Adrenal gland (tissue), 9 donors: ENCODE measurements at regions not wholly inside any gene's neighbourhood (a gene's known extent, or its start where the extent isn't known, plus 50 kb on each side); places are given as distances from the start of the nearest gene placed in this dataset.
A peak's percentile ranks its signal among the peaks of the same experiment; 100 is the strongest.

ENCODE experiments used
- DNase-seq, 7 donors: peaks; one replicate each; pipeline ENCODE4 v3.0.0-alpha.2; 2019 to 2020
- H3K27ac ChIP-seq, 5 donors: fragments of 200-600 bp; sonication (generic) in 4 of 5; 1 replicate in 3 of 5; 2 replicates in 2 of 5; pipeline versions ENCODE4 v1.5.1 to v1.8.0; 2016 to 2020; ENCODE audit warnings: mild to moderate bottlenecking in 1 of 5
- H3K27me3 ChIP-seq: fragments of 200-600 bp; 2 replicates; pipeline ENCODE4 v1.8.0; 2021
- H3K36me3 ChIP-seq, 2 donors: fragments of 200-600 bp; replicated peaks in 1 of 2; 1 replicate in 1 of 2; 2 replicates in 1 of 2; pipeline versions ENCODE4 v1.5.1 to v1.8.0; 2018 to 2022
- H3K4me1 ChIP-seq, 2 donors: fragments of 200-600 bp; replicated peaks in 1 of 2; 1 replicate in 1 of 2; 2 replicates in 1 of 2; pipeline versions ENCODE4 v1.5.1 to v1.8.0; 2018 to 2021
- H3K4me3 ChIP-seq, 4 donors: fragments of 200-600 bp; sonication (generic) in 3 of 4; one replicate each; pipeline ENCODE4 v1.5.1; 2016 to 2018
- H3K9me3 ChIP-seq, 3 donors: fragments of 200-600 bp; sonication (generic) in 1 of 3; replicated peaks in 1 of 3; 1 replicate in 2 of 3; 2 replicates in 1 of 3; pipeline versions ENCODE4 v1.5.1 to v1.8.0; 2016 to 2021
- POLR2A ChIP-seq, 2 donors: fragments of 450-650 bp; IDR thresholded peaks; one replicate each; pipeline ENCODE4 v1.6.1; 2017; ENCODE audit warnings: antibody characterized with exemption in 2 of 2, mild to moderate bottlenecking in 2 of 2, moderate library complexity in 1 of 2
- WGBS, 4 donors: extraction: QIAGEN DNeasy Blood & Tissue Kit in 2 of 4; methylation state at CpG; one replicate each; pipeline versions ENCODE4 v1.1.5 to v1.1.7; 2013 to 2017; 5-methylcytosine and 5-hydroxymethylcytosine counted together
- intact Hi-C, 2 donors: fragments of 100-400 bp; cut with DNase I; formaldehyde crosslinking; loops; one replicate each; pipeline versions ENCODE4 v1.14.1 to v1.15.0; 2022 to 2023
- TF ChIP-seq, protein P1 (sequence below), 6 experiments: fragments of 450-650 bp in 4 of 6; fragments of 200-600 bp in 2 of 6; sonication (generic) in 1 of 6; IDR thresholded peaks; 1 replicate in 5 of 6; 2 replicates in 1 of 6; pipeline versions ENCODE4 v1.5.1 to v1.8.0; 2016 to 2021; ENCODE audit warnings: antibody characterized with exemption in 6 of 6, mild to moderate bottlenecking in 2 of 6, moderate library complexity in 1 of 6
- donor health status: healthy with polysubstance abuse.
- donor health status: Bipolar disorder and iron deficiency.
- donor health status: DM: yes; HTN: yes; CAD: no.
- donor health status: DM: no; HTN: no; CAD: no.
- donor health status: DM: no; HTN: no; CAD: no.

- Histone ChIP-seq H3K9me3 (no peaks in the 10 kb centered on the region), H3K27ac (no peak overlapping the region), H3K4me3 (no peak overlapping the region), H3K36me3 (no peaks in the 10 kb centered on the region), H3K4me1 (no peaks in the 10 kb centered on the region), H3K27me3 (no peaks in the 10 kb centered on the region)
- DNase-seq = no peak
- intact Hi-C loops = no loop called here
- TF ChIP-seq, protein P1, sequence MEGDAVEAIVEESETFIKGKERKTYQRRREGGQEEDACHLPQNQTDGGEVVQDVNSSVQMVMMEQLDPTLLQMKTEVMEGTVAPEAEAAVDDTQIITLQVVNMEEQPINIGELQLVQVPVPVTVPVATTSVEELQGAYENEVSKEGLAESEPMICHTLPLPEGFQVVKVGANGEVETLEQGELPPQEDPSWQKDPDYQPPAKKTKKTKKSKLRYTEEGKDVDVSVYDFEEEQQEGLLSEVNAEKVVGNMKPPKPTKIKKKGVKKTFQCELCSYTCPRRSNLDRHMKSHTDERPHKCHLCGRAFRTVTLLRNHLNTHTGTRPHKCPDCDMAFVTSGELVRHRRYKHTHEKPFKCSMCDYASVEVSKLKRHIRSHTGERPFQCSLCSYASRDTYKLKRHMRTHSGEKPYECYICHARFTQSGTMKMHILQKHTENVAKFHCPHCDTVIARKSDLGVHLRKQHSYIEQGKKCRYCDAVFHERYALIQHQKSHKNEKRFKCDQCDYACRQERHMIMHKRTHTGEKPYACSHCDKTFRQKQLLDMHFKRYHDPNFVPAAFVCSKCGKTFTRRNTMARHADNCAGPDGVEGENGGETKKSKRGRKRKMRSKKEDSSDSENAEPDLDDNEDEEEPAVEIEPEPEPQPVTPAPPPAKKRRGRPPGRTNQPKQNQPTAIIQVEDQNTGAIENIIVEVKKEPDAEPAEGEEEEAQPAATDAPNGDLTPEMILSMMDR (IDR thresholded peaks at IDR 0.05) = no peak
- TF ChIP-seq POLR2A (IDR thresholded peaks at IDR 0.05) = no peak
Observed at GRCh38 chr2:10508038-10508437, 59.9 kb upstream of the ODC1 start.

DNA sequence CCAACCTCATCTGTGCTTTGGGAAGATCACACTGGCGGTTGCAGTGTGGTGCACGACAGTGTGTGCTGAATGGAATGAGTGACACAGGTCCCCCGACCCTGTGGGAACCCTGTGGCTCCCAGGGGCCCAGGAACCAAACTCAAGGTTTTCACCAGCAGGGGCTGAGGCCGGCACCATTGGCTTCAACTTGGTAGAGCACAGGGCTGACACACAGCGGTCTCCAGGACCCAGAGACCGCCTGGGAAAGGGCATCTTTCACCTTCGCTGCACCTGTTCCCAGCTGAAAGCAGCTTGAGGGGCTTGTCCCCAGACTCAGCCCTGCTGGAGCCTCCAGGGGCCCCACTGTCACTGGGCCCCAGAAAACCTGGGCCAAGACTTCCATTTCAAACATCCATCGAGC is 59.0 kb upstream of the ODC1 start:
- Histone ChIP-seq H3K4me1 (no peaks in the 10 kb centered on the region), H3K4me3 (no peak overlapping the region), H3K27ac (no peak overlapping the region), H3K36me3 (no peaks in the 10 kb centered on the region), H3K27me3 (no peaks in the 10 kb centered on the region), H3K9me3 (no peaks in the 10 kb centered on the region)
- WGBS, 4 donors = 84 to 89% (median 86%) methylated on average over 6 to 8 of the region's 8 CpGs
- no peak for TF ChIP-seq POLR2A (IDR thresholded peaks at IDR 0.05)
- TF ChIP-seq, protein P1 (IDR thresholded peaks at IDR 0.05) = no peak
- peak in 3 of 7 donors; percentile 3 to 12 (median 10) for DNase-seq
- intact Hi-C loops = no loop called here

DNA sequence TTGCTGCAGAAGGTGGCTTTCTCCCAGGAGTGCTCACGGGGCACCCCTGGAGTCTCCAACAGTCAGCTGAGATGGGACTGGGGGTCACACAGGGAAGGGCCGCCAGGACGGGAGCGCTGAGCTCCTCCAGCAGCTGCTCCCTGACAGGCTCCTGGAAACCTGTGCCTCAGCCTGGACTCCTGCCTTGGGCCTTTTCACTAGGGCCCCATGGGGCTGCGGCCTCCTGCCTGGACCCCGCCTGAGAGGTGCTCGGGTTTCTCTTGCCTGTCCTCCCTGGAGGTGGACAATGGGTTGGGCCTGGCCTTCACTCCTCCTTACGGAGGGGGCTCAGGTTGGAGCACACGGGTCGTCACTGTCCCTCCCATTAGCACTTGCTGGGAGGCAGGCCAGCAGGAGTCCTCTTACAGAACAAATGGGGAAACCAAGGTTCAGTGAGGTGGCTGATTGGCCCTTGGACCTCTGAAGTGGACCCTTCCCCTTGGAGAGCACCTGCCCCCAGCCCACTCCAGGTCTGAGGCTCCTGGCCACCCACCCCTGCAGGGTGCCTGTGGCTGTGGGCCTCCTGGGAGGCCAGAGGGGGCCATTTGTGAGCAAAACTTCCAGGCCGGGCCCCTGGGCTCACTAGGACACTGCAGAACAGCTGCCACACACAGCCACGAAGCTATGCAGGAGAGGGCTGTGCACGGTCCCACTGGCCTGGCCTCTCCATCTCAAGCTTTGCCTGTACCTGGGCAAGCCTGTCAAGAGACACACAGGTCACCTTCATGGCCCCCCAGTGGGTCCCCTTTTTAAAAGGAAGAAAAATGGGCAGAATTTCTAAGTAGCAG is 57.1 kb upstream of the ODC1 start:
- Histone ChIP-seq H3K27me3 (no peaks in the 10 kb centered on the region), H3K27ac (no peak overlapping the region), H3K4me1 (no peaks in the 10 kb centered on the region), H3K36me3 (no peaks in the 10 kb centered on the region), H3K9me3 (no peaks in the 10 kb centered on the region), H3K4me3 (no peak overlapping the region)
- intact Hi-C loops = no loop called here
- 88 to 91% (median 89%) methylated on average over 6 to 13 of the region's 13 CpGs for WGBS, 4 donors
- peak in 1 of 7 donors; percentile 7 for DNase-seq
- no peak for TF ChIP-seq POLR2A (IDR thresholded peaks at IDR 0.05)
- TF ChIP-seq, protein P1 (IDR thresholded peaks at IDR 0.05) = no peak

GRCh38 chr2:10504370-10504993 is 56.4 kb upstream of the ODC1 start:
- peak in 1 of 7 donors; percentile 9 for DNase-seq
- TF ChIP-seq, protein P1 (IDR thresholded peaks at IDR 0.05) = no peak
- no peak for TF ChIP-seq POLR2A (IDR thresholded peaks at IDR 0.05)
- 72 to 91% (median 85%) methylated on average over 10 to 16 of the region's 16 CpGs for WGBS, 4 donors
- Histone ChIP-seq H3K27ac (no peak overlapping the region), H3K36me3 (no peaks in the 10 kb centered on the region), H3K9me3 (no peaks in the 10 kb centered on the region), H3K4me3 (no peak overlapping the region), H3K27me3 (no peaks in the 10 kb centered on the region), H3K4me1 (no peaks in the 10 kb centered on the region)
- intact Hi-C loops = no loop called here
